WI38 (cell line): ENCODE measurements at regions not wholly inside any gene's neighbourhood (a gene's known extent, or its start where the extent isn't known, plus 50 kb on each side); places are given as distances from the start of the nearest gene placed in this dataset.

Experiments
- H3K4me3 ChIP-seq: 2 replicates; pipeline ENCODE4 v1.5.1; 2011; ENCODE audit warnings: low read depth, mild to moderate bottlenecking, control low read depth, low read length
- CTCF ChIP-seq: IDR thresholded peaks from 2 replicates; pipeline ENCODE4 v1.5.1; 2012; ENCODE audit warnings: low read depth, mild to moderate bottlenecking, control low read depth, low read length

- H3K4me3 ChIP-seq: no peak overlapping the region
- no peak for TF ChIP-seq CTCF
Measured at GRCh38 chr1:58939146-58939545, 155.3 kb upstream of the JUN start.

- no peak for TF ChIP-seq CTCF
- H3K4me3 ChIP-seq: no peak overlapping the region
Measured at GRCh38 chr1:58939666-58940370, 156.0 kb upstream of the JUN start.

GRCh38 chr1:58941471-58942289 lies 157.8 kb upstream of the JUN start:
- no peak overlapping the region for H3K4me3 ChIP-seq
- no peak for TF ChIP-seq CTCF

- TF ChIP-seq CTCF: no peak
- no peak overlapping the region for H3K4me3 ChIP-seq
Measured at GRCh38 chr1:58942759-58943191, 158.9 kb upstream of the JUN start.

GRCh38 chr1:58943776-58944175 lies 159.9 kb upstream of the JUN start:
- H3K4me3 ChIP-seq: no peak overlapping the region
- no peak for TF ChIP-seq CTCF

GRCh38 chr1:58944439-58944838 lies 160.6 kb upstream of the JUN start:
- no peak for TF ChIP-seq CTCF
- no peak overlapping the region for H3K4me3 ChIP-seq

GRCh38 chr1:58946390-58946789 lies 162.5 kb upstream of the JUN start:
- TF ChIP-seq CTCF: no peak
- no peak overlapping the region for H3K4me3 ChIP-seq
